Karpas-422 (cell line): ENCODE measurements at regions not wholly inside any gene's neighbourhood (a gene's known extent, or its start where the extent isn't known, plus 50 kb on each side); places are given as distances from the start of the nearest gene placed in this dataset.

Experiments
- DNase-seq: peaks from one replicate; pipeline ENCODE4 v3.0.0-alpha.2; 2015
- H2AFZ ChIP-seq: fragments of 200-600 bp; sonication (generic); 2 replicates; pipeline ENCODE4 v1.6.1; 2014; ENCODE audit warnings: antibody characterized with exemption, low read length, mixed read lengths
- H3K27ac ChIP-seq: fragments of 200-600 bp; sonication (generic); 2 replicates; pipeline ENCODE4 v1.5.1; 2014; ENCODE audit warnings: mild to moderate bottlenecking, low read length, moderate library complexity
- H3K27me3 ChIP-seq: fragments of 200-600 bp; sonication (generic); 2 replicates; pipeline ENCODE4 v1.6.1; 2014; ENCODE audit warnings: low read length, mixed read lengths
- H3K36me3 ChIP-seq: fragments of 200-600 bp; sonication (generic); 2 replicates; pipeline ENCODE4 v1.6.1; 2014; ENCODE audit warnings: low read length, mixed read lengths; ENCODE audit not compliant: insufficient read depth
- H3K4me1 ChIP-seq: fragments of 200-600 bp; sonication (generic); 2 replicates; pipeline ENCODE4 v1.6.1; 2014; ENCODE audit warnings: mild to moderate bottlenecking, low read length, mixed read lengths
- H3K4me2 ChIP-seq: fragments of 200-600 bp; sonication (generic); 2 replicates; pipeline ENCODE4 v1.6.1; 2014; ENCODE audit warnings: low read length, low read depth, mild to moderate bottlenecking; ENCODE audit not compliant: poor library complexity, severe bottlenecking
- H3K4me3 ChIP-seq: fragments of 200-600 bp; sonication (generic); 2 replicates; pipeline ENCODE4 v1.5.1; 2014; ENCODE audit warnings: mild to moderate bottlenecking, antibody characterized with exemption, low read length, mixed read lengths
- H3K79me2 ChIP-seq: fragments of 200-600 bp; sonication (generic); 2 replicates; pipeline ENCODE4 v1.6.1; 2014; ENCODE audit warnings: mild to moderate bottlenecking, low read length, mixed read lengths
- H3K9ac ChIP-seq: fragments of 200-600 bp; sonication (generic); 2 replicates; pipeline ENCODE4 v1.6.0; 2014; ENCODE audit warnings: low read length
- H3K9me2 ChIP-seq: fragments of 200-600 bp; sonication (generic), shearing (Covaris generic); replicated peaks from 2 replicates; pipeline ENCODE4 v1.6.0; 2014; ENCODE audit warnings: mild to moderate bottlenecking, low read length, moderate library complexity; ENCODE audit not compliant: insufficient read depth
- H3K9me3 ChIP-seq: fragments of 300-700, 200-600 bp; sonication (generic); 2 replicates; pipeline ENCODE4 v1.6.1; 2014; ENCODE audit warnings: low read length, mixed read lengths
- H4K20me1 ChIP-seq: fragments of 200-600 bp; sonication (generic); 2 replicates; pipeline ENCODE4 v1.6.1; 2014; ENCODE audit warnings: mild to moderate bottlenecking, antibody characterized with exemption, low read length, low read depth; ENCODE audit not compliant: insufficient read depth

GRCh38 chr20:40196846-40197436 lies 492.1 kb downstream of the MAFB start:
- H3K27ac ChIP-seq, result no peak overlapping the region
- no peak overlapping the region for H3K4me2 ChIP-seq
- no peaks in the 10 kb centered on the region for H3K9me3 ChIP-seq
- no peak for DNase-seq
- H3K36me3 ChIP-seq, result no peaks in the 10 kb centered on the region
- no peaks in the 10 kb centered on the region for H3K4me1 ChIP-seq
- no peaks in the 10 kb centered on the region for H3K9me2 ChIP-seq
- no peak overlapping the region for H2AFZ ChIP-seq
- no peak overlapping the region for H3K4me3 ChIP-seq
- H3K9ac ChIP-seq, result no peak overlapping the region
- H4K20me1 ChIP-seq, result no peaks in the 10 kb centered on the region
- H3K27me3 ChIP-seq, result no peaks in the 10 kb centered on the region
- H3K79me2 ChIP-seq, result no peaks in the 10 kb centered on the region

- Histone ChIP-seq H3K4me3 (no peak overlapping the region), H3K9me3 (no peaks in the 10 kb centered on the region)
- DNase-seq, result no peak
Measured at GRCh38 chr20:40195742-40196141, 493.3 kb downstream of the MAFB start.

GRCh38 chr20:40192529-40192928 lies 496.5 kb downstream of the MAFB start:
- no peak overlapping the region for H3K4me2 ChIP-seq
- H3K9ac ChIP-seq, result no peak overlapping the region
- no peaks in the 10 kb centered on the region for H3K36me3 ChIP-seq

More at GRCh38 chr20:40195742-40196141, 493.3 kb downstream of the MAFB start:
- H2AFZ ChIP-seq, result no peak overlapping the region
- H3K36me3 ChIP-seq, result no peaks in the 10 kb centered on the region
- no peaks in the 10 kb centered on the region for H3K9me2 ChIP-seq
- H3K4me2 ChIP-seq, result no peak overlapping the region
- H3K4me1 ChIP-seq, result no peaks in the 10 kb centered on the region
- H3K9ac ChIP-seq, result no peak overlapping the region
- H4K20me1 ChIP-seq, result no peaks in the 10 kb centered on the region
- no peak overlapping the region for H3K27ac ChIP-seq
- H3K27me3 ChIP-seq, result no peaks in the 10 kb centered on the region
- no peaks in the 10 kb centered on the region for H3K79me2 ChIP-seq

GRCh38 chr20:40192081-40192480 lies 497.0 kb downstream of the MAFB start:
- Histone ChIP-seq H3K36me3 (no peaks in the 10 kb centered on the region), H3K9me3 (no peaks in the 10 kb centered on the region), H3K9ac (no peak overlapping the region), H4K20me1 (no peaks in the 10 kb centered on the region), H3K4me3 (no peak overlapping the region), H3K27me3 (no peaks in the 10 kb centered on the region), H3K4me2 (no peak overlapping the region), H2AFZ (no peak overlapping the region), H3K4me1 (no peaks in the 10 kb centered on the region), H3K79me2 (no peaks in the 10 kb centered on the region), H3K27ac (no peak overlapping the region), H3K9me2 (no peaks in the 10 kb centered on the region)
- DNase-seq, result no peak

More at GRCh38 chr20:40192529-40192928, 496.5 kb downstream of the MAFB start:
- no peaks in the 10 kb centered on the region for H4K20me1 ChIP-seq
- no peaks in the 10 kb centered on the region for H3K79me2 ChIP-seq
- no peaks in the 10 kb centered on the region for H3K9me2 ChIP-seq
- H3K4me3 ChIP-seq, result no peak overlapping the region
- no peaks in the 10 kb centered on the region for H3K27me3 ChIP-seq
- no peak overlapping the region for H2AFZ ChIP-seq
- DNase-seq, result no peak
- H3K4me1 ChIP-seq, result no peaks in the 10 kb centered on the region
- H3K27ac ChIP-seq, result no peak overlapping the region
- no peaks in the 10 kb centered on the region for H3K9me3 ChIP-seq

GRCh38 chr20:40191573-40191972 lies 497.5 kb downstream of the MAFB start:
- no peaks in the 10 kb centered on the region for H3K9me2 ChIP-seq
- H3K4me2 ChIP-seq, result no peak overlapping the region
- no peaks in the 10 kb centered on the region for H3K9me3 ChIP-seq
- H3K79me2 ChIP-seq, result no peaks in the 10 kb centered on the region
- H3K27me3 ChIP-seq, result no peaks in the 10 kb centered on the region
- DNase-seq, result no peak
- H3K4me1 ChIP-seq, result no peaks in the 10 kb centered on the region
- no peaks in the 10 kb centered on the region for H3K36me3 ChIP-seq
- H4K20me1 ChIP-seq, result no peaks in the 10 kb centered on the region
- H3K27ac ChIP-seq, result no peak overlapping the region
- H2AFZ ChIP-seq, result no peak overlapping the region
- H3K4me3 ChIP-seq, result no peak overlapping the region
- no peak overlapping the region for H3K9ac ChIP-seq

- Histone ChIP-seq H3K9ac (no peak overlapping the region), H3K79me2 (no peaks in the 10 kb centered on the region), H4K20me1 (no peaks in the 10 kb centered on the region), H3K4me2 (no peak overlapping the region), H3K36me3 (no peaks in the 10 kb centered on the region), H3K27ac (no peak overlapping the region), H2AFZ (no peak overlapping the region), H3K9me2 (no peaks in the 10 kb centered on the region), H3K9me3 (no peaks in the 10 kb centered on the region), H3K4me1 (no peaks in the 10 kb centered on the region), H3K27me3 (no peaks in the 10 kb centered on the region; the same call in 1 of the 2 replicates), H3K4me3 (no peak overlapping the region)
- DNase-seq, result no peak
Measured at GRCh38 chr20:40189621-40190020, 499.4 kb downstream of the MAFB start.

- no peak overlapping the region for H3K4me3 ChIP-seq
- H3K27me3 ChIP-seq, result no peaks in the 10 kb centered on the region; the same call in 1 of the 2 replicates
- no peaks in the 10 kb centered on the region for H3K9me3 ChIP-seq
- H3K27ac ChIP-seq, result no peak overlapping the region
- no peak for DNase-seq
- no peak overlapping the region for H2AFZ ChIP-seq
- H3K4me1 ChIP-seq, result no peaks in the 10 kb centered on the region
- no peaks in the 10 kb centered on the region for H3K9me2 ChIP-seq
- H3K9ac ChIP-seq, result no peak overlapping the region
- no peaks in the 10 kb centered on the region for H3K36me3 ChIP-seq
- no peak overlapping the region for H3K4me2 ChIP-seq
- H3K79me2 ChIP-seq, result no peaks in the 10 kb centered on the region
- H4K20me1 ChIP-seq, result no peaks in the 10 kb centered on the region
Measured at GRCh38 chr20:40188319-40188718, 500.7 kb downstream of the MAFB start.

- no peak overlapping the region for H3K4me3 ChIP-seq
Measured at GRCh38 chr20:40186826-40187225, 502.2 kb downstream of the MAFB start.

More at GRCh38 chr20:40186826-40187225, 502.2 kb downstream of the MAFB start:
- Histone ChIP-seq H3K9me3 (no peaks in the 10 kb centered on the region), H3K36me3 (no peaks in the 10 kb centered on the region), H3K4me2 (no peak overlapping the region), H3K27me3 (no peaks in the 10 kb centered on the region; the same call in 1 of the 2 replicates), H3K79me2 (no peaks in the 10 kb centered on the region), H3K9me2 (no peaks in the 10 kb centered on the region), H3K9ac (no peak overlapping the region), H2AFZ (no peak overlapping the region), H4K20me1 (no peaks in the 10 kb centered on the region), H3K4me1 (no peaks in the 10 kb centered on the region), H3K27ac (no peak overlapping the region)
- no peak for DNase-seq
